Trophoblast cell (in vitro differentiated cells and primary cell): ENCODE measurements at regions not wholly inside any gene's neighbourhood (a gene's known extent, or its start where the extent isn't known, plus 50 kb on each side); places are given as distances from the start of the nearest gene placed in this dataset.

Experiments used
- DNase-seq, 2 donors: peaks; one replicate each; pipeline ENCODE4 v3.0.0-alpha.2; 2016
- H2AFZ ChIP-seq: 2 replicates; pipeline ENCODE4 v1.6.1; 2013; ENCODE audit warnings: low read length, moderate library complexity, mild to moderate bottlenecking; ENCODE audit not compliant: insufficient read depth, poor library complexity
- H2AK5ac ChIP-seq: 2 replicates; pipeline ENCODE4 v1.6.1; 2013; ENCODE audit warnings: mild to moderate bottlenecking, low read length
- H2BK120ac ChIP-seq: 2 replicates; pipeline ENCODE4 v1.6.1; 2013; ENCODE audit warnings: low read length, mild to moderate bottlenecking, moderate library complexity; ENCODE audit not compliant: insufficient read depth, poor library complexity
- H2BK12ac ChIP-seq: 2 replicates; pipeline ENCODE4 v1.6.1; 2013; ENCODE audit warnings: mild to moderate bottlenecking, low read length, moderate library complexity
- H2BK5ac ChIP-seq: 2 replicates; pipeline ENCODE4 v1.6.1; 2013; ENCODE audit warnings: low read length, low read depth, moderate library complexity, mild to moderate bottlenecking; ENCODE audit not compliant: poor library complexity
- H3K14ac ChIP-seq: 2 replicates; pipeline ENCODE4 v1.6.1; 2013; ENCODE audit warnings: mild to moderate bottlenecking, low read length
- H3K18ac ChIP-seq: 2 replicates; pipeline ENCODE4 v1.6.1; 2013; ENCODE audit warnings: mild to moderate bottlenecking, low read length
- H3K23ac ChIP-seq: 2 replicates; pipeline ENCODE4 v1.6.1; 2013; ENCODE audit warnings: low read length
- H3K27ac ChIP-seq: 2 replicates; pipeline ENCODE4 v1.5.1; 2013; ENCODE audit warnings: low read depth, mild to moderate bottlenecking, inconsistent platforms, low read length, moderate library complexity
- H3K27me3 ChIP-seq: 2 replicates; pipeline ENCODE4 v1.6.1; 2013; ENCODE audit warnings: inconsistent platforms, mild to moderate bottlenecking, low read length, moderate library complexity; ENCODE audit not compliant: insufficient read depth
- H3K36me3 ChIP-seq, 2 experiments: 1 replicate in 1 of 2; 2 replicates in 1 of 2; pipeline ENCODE4 v1.6.1; 2013; ENCODE audit warnings: low read length in 2 of 2, mild to moderate bottlenecking in 2 of 2, moderate library complexity in 1 of 2; ENCODE audit not compliant: insufficient read depth in 2 of 2, control insufficient read depth in 1 of 2
- H3K4ac ChIP-seq: 2 replicates; pipeline ENCODE4 v1.6.1; 2013; ENCODE audit warnings: low read depth, mild to moderate bottlenecking, low read length, moderate library complexity
- H3K4me1 ChIP-seq, 2 experiments: 1 replicate in 1 of 2; 2 replicates in 1 of 2; pipeline ENCODE4 v1.6.1; 2013; ENCODE audit warnings: low read length in 2 of 2, mild to moderate bottlenecking in 2 of 2, moderate library complexity in 1 of 2; ENCODE audit not compliant: insufficient read depth in 2 of 2, control insufficient read depth in 1 of 2
- H3K4me2 ChIP-seq: 2 replicates; pipeline ENCODE4 v1.6.1; 2013; ENCODE audit warnings: inconsistent platforms, mild to moderate bottlenecking, low read length, moderate library complexity
- H3K4me3 ChIP-seq: 2 replicates; pipeline ENCODE4 v1.5.1; 2013; ENCODE audit warnings: mild to moderate bottlenecking, low read depth, low read length, inconsistent platforms
- H3K79me1 ChIP-seq: one replicate; pipeline ENCODE4 v1.6.1; 2013; ENCODE audit warnings: low read length
- H3K79me2 ChIP-seq: 2 replicates; pipeline ENCODE4 v1.6.1; 2013; ENCODE audit warnings: low read length, mild to moderate bottlenecking; ENCODE audit not compliant: control insufficient read depth, insufficient read depth, poor library complexity
- H3K9ac ChIP-seq: 2 replicates; pipeline ENCODE4 v1.6.1; 2013; ENCODE audit warnings: mild to moderate bottlenecking, low read length
- H3K9me3 ChIP-seq: 2 replicates; pipeline ENCODE4 v1.6.1; 2013; ENCODE audit warnings: low read depth, mild to moderate bottlenecking, control low read depth, inconsistent platforms, low read length; ENCODE audit not compliant: insufficient read depth
- H4K12ac ChIP-seq: 2 replicates; pipeline ENCODE4 v1.6.1; 2013; ENCODE audit warnings: low read depth, mild to moderate bottlenecking, low read length, moderate library complexity
- H4K8ac ChIP-seq: 2 replicates; pipeline ENCODE4 v1.6.1; 2013; ENCODE audit warnings: low read depth, mild to moderate bottlenecking, low read length, moderate library complexity
- H4K91ac ChIP-seq: one replicate; pipeline ENCODE4 v1.6.1; 2013; ENCODE audit warnings: low read depth, mild to moderate bottlenecking, low read length, moderate library complexity
- WGBS: extraction: QIAGEN DNeasy Blood & Tissue Kit; methylation state at CpG from one replicate; pipeline ENCODE4 v1.1.7; 2013; ENCODE audit warnings: missing lambda C conversion rate; ENCODE audit not compliant: insufficient read length, insufficient coverage; ENCODE audit errors: extremely low coverage; 5-methylcytosine and 5-hydroxymethylcytosine counted together

GRCh38 chr9:96025995-96026602 is 150.6 kb downstream of the ERCC6L2 start:
- H3K4ac ChIP-seq = no peak overlapping the region
- peak overlapping the region; percentile 6 for H3K18ac ChIP-seq
- peaks cover 22 to 24% of the 10 kb centered on the region in 2 experiments for H3K4me1 ChIP-seq
- no peak overlapping the region for H3K27ac ChIP-seq
- peaks cover 12% of the 10 kb centered on the region for H3K79me1 ChIP-seq
- no peak overlapping the region for H4K8ac ChIP-seq
- DNase-seq = peak in 1 of 2 donors; percentile 28
- no peak overlapping the region for H3K4me3 ChIP-seq
- WGBS = no CpG with 5 or more reads among the region's 36 CpGs
- H3K9ac ChIP-seq = no peak overlapping the region
- H2BK120ac ChIP-seq = peak overlapping the region; percentile 9
- peak overlapping the region; percentile 16 for H3K14ac ChIP-seq
- H2BK5ac ChIP-seq = no peak overlapping the region
- H2AFZ ChIP-seq = no peak overlapping the region
- H3K4me2 ChIP-seq = peak overlapping the region; percentile 54
- peaks cover 20% of the 10 kb centered on the region for H3K27me3 ChIP-seq
- peaks cover 2% of the 10 kb centered on the region for H3K79me2 ChIP-seq
- peak overlapping the region; percentile 43 for H2AK5ac ChIP-seq
- no peak overlapping the region for H3K23ac ChIP-seq
- no peak overlapping the region for H4K91ac ChIP-seq
- no peaks in the 10 kb centered on the region for H3K36me3 ChIP-seq
- peaks cover 6% of the 10 kb centered on the region for H3K9me3 ChIP-seq
- H4K12ac ChIP-seq = no peak overlapping the region
- H2BK12ac ChIP-seq = peak overlapping the region; percentile 23

GRCh38 chr9:96023486-96023885 is 148.0 kb downstream of the ERCC6L2 start:
- no peak overlapping the region for H3K14ac ChIP-seq
- H4K91ac ChIP-seq = no peak overlapping the region
- H3K4ac ChIP-seq = no peak overlapping the region
- H3K27me3 ChIP-seq = peaks cover 28% of the 10 kb centered on the region
- H3K79me2 ChIP-seq = peaks cover 2% of the 10 kb centered on the region
- peaks cover 9% of the 10 kb centered on the region for H3K9me3 ChIP-seq
- no peak overlapping the region for H3K4me2 ChIP-seq
- DNase-seq = no peak
- H3K36me3 ChIP-seq = peaks cover 0 to 1% of the 10 kb centered on the region in 2 experiments
- H2AK5ac ChIP-seq = no peak overlapping the region
- H4K12ac ChIP-seq = no peak overlapping the region
- no peak overlapping the region for H3K9ac ChIP-seq
- no CpG with 5 or more reads among the region's 5 CpGs for WGBS
- no peak overlapping the region for H2BK5ac ChIP-seq
- no peak overlapping the region for H2BK12ac ChIP-seq
- no peak overlapping the region for H3K4me3 ChIP-seq
- no peak overlapping the region for H2AFZ ChIP-seq
- peaks cover 28 to 31% of the 10 kb centered on the region in 2 experiments for H3K4me1 ChIP-seq
- H3K27ac ChIP-seq = no peak overlapping the region
- no peak overlapping the region for H3K18ac ChIP-seq
- no peak overlapping the region for H4K8ac ChIP-seq
- H2BK120ac ChIP-seq = no peak overlapping the region
- H3K79me1 ChIP-seq = peaks cover 17% of the 10 kb centered on the region
- H3K23ac ChIP-seq = no peak overlapping the region

GRCh38 chr9:96022445-96023051 is 147.1 kb downstream of the ERCC6L2 start:
- Histone ChIP-seq H3K79me1 (peaks cover 13% of the 10 kb centered on the region), H3K4ac (no peak overlapping the region), H2BK120ac (no peak overlapping the region), H2BK12ac (no peak overlapping the region), H2BK5ac (no peak overlapping the region), H3K4me3 (no peak overlapping the region), H3K36me3 (peaks cover 0 to 1% of the 10 kb centered on the region in 2 experiments), H3K9me3 (peaks cover 9% of the 10 kb centered on the region), H3K27me3 (peaks cover 25% of the 10 kb centered on the region), H2AK5ac (no peak overlapping the region), H3K4me2 (peak overlapping the region; percentile 92), H2AFZ (no peak overlapping the region), H4K91ac (peak overlapping the region; percentile 42), H3K23ac (no peak overlapping the region), H3K18ac (no peak overlapping the region), H3K4me1 (peaks cover 25 to 27% of the 10 kb centered on the region in 2 experiments), H3K14ac (no peak overlapping the region), H3K27ac (no peak overlapping the region), H4K12ac (no peak overlapping the region), H4K8ac (no peak overlapping the region), H3K79me2 (peaks cover 2% of the 10 kb centered on the region), H3K9ac (no peak overlapping the region)
- peak in 1 of 2 donors; percentile 4 for DNase-seq
- WGBS = no CpG with 5 or more reads among the region's 26 CpGs

DNA sequence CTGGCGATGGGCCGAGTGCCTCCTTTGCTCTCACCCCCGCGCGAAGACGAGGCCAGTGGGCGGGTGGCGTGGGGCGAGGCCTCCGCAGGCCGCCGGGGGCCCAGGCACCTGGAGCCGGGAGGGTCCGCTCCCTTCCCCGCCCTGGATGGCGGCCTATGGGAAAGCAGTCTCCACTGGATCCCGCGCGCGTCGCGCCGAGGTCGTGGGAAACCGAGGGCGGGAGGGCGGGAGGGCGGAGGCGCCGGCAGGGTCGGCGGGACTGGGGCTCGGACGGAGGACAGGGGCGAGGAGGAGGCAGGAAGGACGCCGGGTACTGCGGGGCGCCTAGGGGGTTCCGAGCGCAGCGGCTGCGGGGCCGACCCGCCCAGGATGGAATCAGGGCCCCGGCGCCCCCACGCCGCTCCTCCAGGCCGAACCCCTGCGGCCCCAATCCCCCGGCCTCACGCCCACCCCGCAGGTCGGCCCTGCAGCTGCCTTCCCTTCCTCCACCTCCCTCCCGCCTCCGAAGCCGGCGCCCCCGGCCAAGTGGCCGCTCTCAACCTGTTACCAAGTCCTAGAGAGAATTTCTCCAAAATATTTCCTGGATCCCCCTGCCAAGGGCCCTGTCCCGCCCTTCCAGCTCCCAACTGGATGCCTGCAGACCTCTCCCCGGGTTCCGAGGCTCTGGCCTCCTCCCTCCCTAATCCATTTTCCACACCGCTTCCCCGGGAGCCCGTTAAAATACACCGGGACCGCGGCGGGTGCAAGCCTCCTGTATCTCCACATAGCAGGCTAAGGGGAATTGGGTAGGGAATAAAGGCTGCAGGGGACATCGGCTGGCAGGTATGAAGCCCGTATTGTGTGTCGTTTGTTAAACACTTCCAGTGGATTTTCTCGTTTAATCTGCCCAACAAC is 146.3 kb downstream of the ERCC6L2 start:
- no peak overlapping the region for H2AK5ac ChIP-seq
- peak overlapping the region; percentile 42 for H4K91ac ChIP-seq
- no peak overlapping the region for H2BK5ac ChIP-seq
- peak overlapping the region; percentile 59 for H3K14ac ChIP-seq
- peaks cover 0 to 1% of the 10 kb centered on the region in 2 experiments for H3K36me3 ChIP-seq
- no peak overlapping the region for H3K23ac ChIP-seq
- peak overlapping the region; percentile 17 for H3K18ac ChIP-seq
- H3K79me2 ChIP-seq = no peaks in the 10 kb centered on the region
- H2AFZ ChIP-seq = peak overlapping the region; percentile 43
- H2BK120ac ChIP-seq = peak overlapping the region; percentile 11
- peak overlapping the region; percentile 15 for H4K8ac ChIP-seq
- peaks cover 20% of the 10 kb centered on the region in 2 experiments for H3K4me1 ChIP-seq
- no peak overlapping the region for H3K27ac ChIP-seq
- H3K4me3 ChIP-seq = peak overlapping the region; percentile 72
- peaks cover 24% of the 10 kb centered on the region for H3K27me3 ChIP-seq
- H2BK12ac ChIP-seq = no peak overlapping the region
- peak overlapping the region; percentile 36 for H3K9ac ChIP-seq
- H3K9me3 ChIP-seq = peaks cover 7% of the 10 kb centered on the region
- WGBS = no CpG with 5 or more reads among the region's 75 CpGs
- peak overlapping the region; percentile 92 for H3K4me2 ChIP-seq
- H3K4ac ChIP-seq = peak overlapping the region; percentile 9
- H3K79me1 ChIP-seq = peaks cover 10% of the 10 kb centered on the region
- no peak overlapping the region for H4K12ac ChIP-seq
- DNase-seq = peak in 1 of 2 donors; percentile 5
